NB4 (cell line): ENCODE measurements at regions not wholly inside any gene's neighbourhood (a gene's known extent, or its start where the extent isn't known, plus 50 kb on each side); places are given as distances from the start of the nearest gene placed in this dataset.

Experiments used
- POLR2A ChIP-seq: IDR thresholded peaks from 2 replicates; pipeline ENCODE4 v1.6.1; 2011; ENCODE audit warnings: mild to moderate bottlenecking; ENCODE audit not compliant: insufficient read length; ENCODE audit errors: extremely low read depth
- TF ChIP-seq, protein P1 (sequence below): IDR thresholded peaks from one replicate; pipeline ENCODE4 v1.5.1; 2012; ENCODE audit warnings: low read depth, low read length

DNA sequence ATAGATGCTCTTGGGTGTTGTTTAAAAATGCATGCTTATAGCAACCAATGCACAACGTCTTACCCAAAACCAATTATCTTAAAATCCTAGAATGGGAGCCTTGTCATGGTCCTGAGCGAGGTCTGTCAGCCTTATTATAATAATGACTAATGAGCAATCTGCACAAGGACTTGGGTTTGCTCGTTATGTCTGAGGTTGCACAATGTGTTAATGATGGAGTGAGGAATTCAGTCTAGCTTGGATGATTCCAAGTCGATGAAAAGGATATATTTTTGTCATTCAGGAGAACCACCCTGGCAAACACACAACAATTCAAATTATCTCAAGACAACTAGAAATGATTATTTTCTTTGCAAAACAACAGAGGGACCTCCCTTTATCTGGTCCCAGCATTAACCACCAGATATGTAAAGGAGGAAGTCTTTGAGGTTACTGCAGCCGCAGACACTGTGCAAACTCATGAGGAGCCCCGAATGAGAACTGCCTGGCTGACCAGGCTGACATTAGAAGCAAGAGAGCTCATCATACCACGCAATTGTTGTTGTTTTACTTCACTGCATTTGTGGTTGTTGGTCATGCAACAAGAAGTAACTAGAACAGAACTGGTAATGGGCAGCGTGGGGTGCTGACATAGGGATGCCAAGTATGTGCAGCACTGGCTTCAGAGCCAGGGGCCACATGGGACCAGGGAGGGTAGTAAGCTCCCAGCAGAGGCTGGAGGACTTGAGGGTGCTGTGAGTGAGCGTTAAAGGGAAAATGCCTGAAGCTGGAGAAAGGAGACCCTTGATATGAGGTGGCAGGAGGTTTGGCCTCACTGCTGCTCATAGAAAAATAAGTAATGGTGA, 488.3 kb downstream of the CDH26 start:
- TF ChIP-seq, protein P1, sequence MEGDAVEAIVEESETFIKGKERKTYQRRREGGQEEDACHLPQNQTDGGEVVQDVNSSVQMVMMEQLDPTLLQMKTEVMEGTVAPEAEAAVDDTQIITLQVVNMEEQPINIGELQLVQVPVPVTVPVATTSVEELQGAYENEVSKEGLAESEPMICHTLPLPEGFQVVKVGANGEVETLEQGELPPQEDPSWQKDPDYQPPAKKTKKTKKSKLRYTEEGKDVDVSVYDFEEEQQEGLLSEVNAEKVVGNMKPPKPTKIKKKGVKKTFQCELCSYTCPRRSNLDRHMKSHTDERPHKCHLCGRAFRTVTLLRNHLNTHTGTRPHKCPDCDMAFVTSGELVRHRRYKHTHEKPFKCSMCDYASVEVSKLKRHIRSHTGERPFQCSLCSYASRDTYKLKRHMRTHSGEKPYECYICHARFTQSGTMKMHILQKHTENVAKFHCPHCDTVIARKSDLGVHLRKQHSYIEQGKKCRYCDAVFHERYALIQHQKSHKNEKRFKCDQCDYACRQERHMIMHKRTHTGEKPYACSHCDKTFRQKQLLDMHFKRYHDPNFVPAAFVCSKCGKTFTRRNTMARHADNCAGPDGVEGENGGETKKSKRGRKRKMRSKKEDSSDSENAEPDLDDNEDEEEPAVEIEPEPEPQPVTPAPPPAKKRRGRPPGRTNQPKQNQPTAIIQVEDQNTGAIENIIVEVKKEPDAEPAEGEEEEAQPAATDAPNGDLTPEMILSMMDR = no peak
- no peak for TF ChIP-seq POLR2A
